ENCODE measurements at regions not wholly inside any gene's neighbourhood (a gene's known extent, or its start where the extent isn't known, plus 50 kb on each side); places are given as distances from the start of the nearest gene placed in this dataset.

- TF ChIP-seq POLR2AphosphoS5 (IDR thresholded peaks at IDR 0.05; ENCODE audit: low read depth, low read length) = no peak
- TF ChIP-seq SIN3A (IDR thresholded peaks at IDR 0.05; ENCODE audit: borderline replicate concordance, insufficient read depth, low read length) = no peak
- TF ChIP-seq REST (IDR thresholded peaks at IDR 0.05; ENCODE audit: insufficient read depth in 1 of 2, low read depth in 2 of 2, low read length in 2 of 2) = no peak
Measured at GRCh38 chr2:7539077-7539476, 621.9 kb downstream of the RNF144A start.
